A549 (cell line): ENCODE measurements at regions not wholly inside any gene's neighbourhood (a gene's known extent, or its start where the extent isn't known, plus 50 kb on each side); places are given as distances from the start of the nearest gene placed in this dataset.

Experiments used
- ATAC-seq, 2 experiments: fragments of 200-7000 bp in 1 of 2; fragments of >200 bp in 1 of 2; cut with Nextera tagmentation in 1 of 2; cut with Tn5 transposase in 1 of 2; 3 replicates each; pipeline versions ENCODE4 v1.8.0 to v1.9.1; 2018 to 2020; ENCODE audit warnings: mild to moderate bottlenecking in 1 of 2, moderate library complexity in 1 of 2
- CTCF ChIA-PET: fragments of 300-600 bp; sonication (Branson Sonifier 250); formaldehyde crosslinking; extraction: SDS; loops from one replicate; lab custom pipeline; 2021; ENCODE audit warnings: antibody characterized with exemption, inconsistent platforms; lab: Yijun Ruan, JAX
- POLR2A ChIA-PET: fragments of 350-600 bp; formaldehyde crosslinking; extraction: SDS; loops from one replicate; lab custom pipeline; 2021; ENCODE audit warnings: antibody characterized with exemption, inconsistent platforms; lab: Yijun Ruan, JAX
- DNase-seq, 2 experiments: peaks; one replicate each; pipeline versions ENCODE4 v3.0.0 to v3.0.0-alpha.2; 2011 to 2016; ENCODE audit warnings: low read depth in 1 of 2, low spot score in 1 of 2
- FAIRE-seq: peaks from 2 replicates; lab custom pipeline; 2011; peaks lifted over from hg19 to GRCh38; lab: Jason Lieb, UNC
- H3K27ac ChIP-seq, 2 experiments: fragments of >200 bp; sonication (Bioruptor Twin); formaldehyde crosslinking; 3 replicates each; pipeline ENCODE4 v1.5.1; 2016 to 2017
- H3K4me1 ChIP-seq: fragments of >200 bp; sonication (Bioruptor Twin); formaldehyde crosslinking; 3 replicates; pipeline ENCODE4 v1.6.1; 2016
- H3K4me2 ChIP-seq: fragments of >200 bp; sonication (Bioruptor Twin); formaldehyde crosslinking; 3 replicates; pipeline ENCODE4 v1.6.1; 2016
- H3K4me3 ChIP-seq: fragments of >200 bp; sonication (Bioruptor Twin); formaldehyde crosslinking; 3 replicates; pipeline ENCODE4 v1.5.1; 2016
- H3K9me3 ChIP-seq: fragments of >200 bp; sonication (Bioruptor Twin); formaldehyde crosslinking; 3 replicates; pipeline ENCODE4 v1.6.1; 2016
- CBX2 ChIP-seq: fragments of 200-600 bp; sonication (generic); IDR thresholded peaks from 2 replicates; pipeline ENCODE4 v1.6.1; 2016; ENCODE audit warnings: low read depth, mild to moderate bottlenecking, borderline replicate concordance
- CBX8 ChIP-seq: fragments of 200-600 bp; sonication (generic); IDR thresholded peaks from 2 replicates; pipeline ENCODE4 v1.6.1; 2016
- CHD4 ChIP-seq: fragments of 200-600 bp; sonication (generic); IDR thresholded peaks from 2 replicates; pipeline ENCODE4 v1.6.1; 2016; ENCODE audit warnings: antibody characterized with exemption, mild to moderate bottlenecking, borderline replicate concordance
- EP300 ChIP-seq, 2 experiments: fragments of >200 bp; sonication (Bioruptor Twin); formaldehyde crosslinking; IDR thresholded peaks; 2 replicates in 1 of 2; 3 replicates in 1 of 2; pipeline ENCODE4 v1.6.1; 2016 to 2017
- FOSL2 ChIP-seq, 2 experiments: fragments of 450-650 bp in 1 of 2; fragments of >200 bp in 1 of 2; sonication (Bioruptor Twin) in 1 of 2; formaldehyde crosslinking; IDR thresholded peaks; 2 replicates each; pipeline versions ENCODE4 v1.5.0 to v1.6.1; 2016 to 2020; ENCODE audit warnings: mild to moderate bottlenecking in 1 of 2, moderate library complexity in 1 of 2
- FOXS1 ChIP-seq: fragments of 250-450 bp; sonication (Bioruptor Pico); IDR thresholded peaks from 2 replicates; pipeline ENCODE4 v1.5.0; 2020; ENCODE audit warnings: mild to moderate bottlenecking, moderate library complexity
- GATA3 ChIP-seq: IDR thresholded peaks from 2 replicates; pipeline ENCODE4 v1.6.1; 2012; ENCODE audit warnings: borderline replicate concordance
- HDAC2 ChIP-seq: fragments of 200-600 bp; sonication (generic); IDR thresholded peaks from 2 replicates; pipeline ENCODE4 v1.6.1; 2016
- HEYL ChIP-seq: fragments of 250-450 bp; sonication (Bioruptor Pico); IDR thresholded peaks from 2 replicates; pipeline ENCODE4 v1.8.0; 2021; ENCODE audit warnings: mild to moderate bottlenecking, moderate library complexity
- HOXB13 ChIP-seq: fragments of 250-450 bp; sonication (Bioruptor Pico); IDR thresholded peaks from 2 replicates; pipeline ENCODE4 v1.5.0; 2020; ENCODE audit warnings: low read depth, mild to moderate bottlenecking, moderate library complexity
- HOXB5 ChIP-seq: fragments of 250-450 bp; sonication (Bioruptor Pico); IDR thresholded peaks from 2 replicates; pipeline ENCODE4 v1.5.0; 2020; ENCODE audit warnings: mild to moderate bottlenecking, moderate library complexity
- MYC ChIP-seq: IDR thresholded peaks from 2 replicates; pipeline ENCODE4 v1.6.1; 2012; ENCODE audit warnings: mild to moderate bottlenecking, inconsistent platforms, low read length, improper control_type of control experiment, borderline replicate concordance
- NPAS2 ChIP-seq: fragments of 250-450 bp; sonication (Bioruptor Pico); IDR thresholded peaks from 2 replicates; pipeline ENCODE4 v1.8.0; 2022; ENCODE audit warnings: mild to moderate bottlenecking, moderate library complexity, borderline replicate concordance
- RAD21 ChIP-seq, 2 experiments: fragments of >200 bp in 1 of 2; sonication (Bioruptor Twin) in 1 of 2; formaldehyde crosslinking in 1 of 2; IDR thresholded peaks in 1 of 2; conservative IDR thresholded peaks in 1 of 2; 2 replicates in 1 of 2; 3 replicates in 1 of 2; pipeline ENCODE4 v1.6.1; 2012 to 2018; ENCODE audit warnings: inconsistent platforms in 1 of 2
- RCOR1 ChIP-seq: fragments of 150-350 bp; IDR thresholded peaks from 2 replicates; pipeline ENCODE4 v1.6.1; 2014; ENCODE audit warnings: antibody characterized with exemption, low read length, low read depth
- RFX5 ChIP-seq: fragments of 450-650 bp; IDR thresholded peaks from 2 replicates; pipeline ENCODE4 v1.7.1; 2014; ENCODE audit warnings: antibody characterized with exemption, mild to moderate bottlenecking, moderate library complexity
- RNF2 ChIP-seq: fragments of 200-600 bp; sonication (generic); IDR thresholded peaks from 2 replicates; pipeline ENCODE4 v1.6.1; 2016; ENCODE audit warnings: low read depth, mild to moderate bottlenecking, antibody characterized with exemption, moderate library complexity, borderline replicate concordance
- TFCP2L1 ChIP-seq: fragments of 250-450 bp; sonication (Bioruptor Pico); IDR thresholded peaks from 2 replicates; pipeline ENCODE4 v1.5.0; 2021; ENCODE audit warnings: mild to moderate bottlenecking
- TP53 ChIP-seq: fragments of 250-450 bp; sonication (Bioruptor Pico); IDR thresholded peaks from 2 replicates; pipeline ENCODE4 v1.5.0; 2021; ENCODE audit warnings: mild to moderate bottlenecking, moderate library complexity
- ZFP36 ChIP-seq: fragments of 450-650 bp; IDR thresholded peaks from 2 replicates; pipeline ENCODE4 v1.6.1; 2014; ENCODE audit warnings: borderline replicate concordance; ENCODE audit not compliant: partially characterized antibody
- ZNF302 ChIP-seq: fragments of 250-450 bp; sonication (Bioruptor Pico); IDR thresholded peaks from 2 replicates; pipeline ENCODE4 v1.9.0; 2021; ENCODE audit warnings: inconsistent platforms, mild to moderate bottlenecking, moderate library complexity
- ZSCAN20 ChIP-seq: fragments of 250-450 bp; sonication (Bioruptor Pico); IDR thresholded peaks from 2 replicates; pipeline ENCODE4 v1.8.0; 2022; ENCODE audit warnings: mild to moderate bottlenecking, moderate library complexity
- WGBS: methylation state at CpG from one replicate; pipeline ENCODE4 v1.1.6; 2017; ENCODE audit errors: missing lambda C conversion rate; 5-methylcytosine and 5-hydroxymethylcytosine counted together
- TF ChIP-seq, protein P1 (sequence below): IDR thresholded peaks from 2 replicates; pipeline ENCODE4 v1.6.1; 2012
- TF ChIP-seq, protein P2 (sequence below): fragments of 250-450 bp; sonication (Bioruptor Pico); IDR thresholded peaks from 2 replicates; pipeline ENCODE4 v1.5.0; 2021; ENCODE audit warnings: mild to moderate bottlenecking, moderate library complexity, borderline replicate concordance
- TF ChIP-seq, protein P3 (sequence below): fragments of 450-650 bp; IDR thresholded peaks from 2 replicates; pipeline ENCODE4 v1.6.1; 2014; ENCODE audit warnings: antibody characterized with exemption
- TF ChIP-seq, protein P4 (sequence below): fragments of >200 bp; sonication (Bioruptor Twin); formaldehyde crosslinking; IDR thresholded peaks from 2 replicates; pipeline ENCODE4 v1.6.1; 2016

DNA sequence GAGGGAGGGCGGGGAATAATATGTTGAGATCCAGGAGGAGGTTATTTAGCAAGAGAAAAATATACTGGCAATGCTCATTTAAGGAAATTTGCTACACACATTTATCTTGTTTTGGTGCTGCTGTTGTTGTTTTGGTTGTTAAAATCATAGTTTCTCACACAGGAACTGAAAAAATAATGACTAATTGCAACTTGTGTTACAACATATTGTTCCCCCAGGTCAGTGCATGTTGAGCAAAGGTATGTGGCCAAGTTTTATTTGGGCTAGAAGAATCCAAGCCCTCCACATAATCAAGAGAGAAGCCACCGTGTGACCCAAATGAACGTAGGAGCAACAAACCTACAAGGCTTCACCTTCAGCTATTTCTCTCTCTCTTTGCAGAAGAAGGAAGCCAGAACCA lies 220.3 kb upstream of the DAPK1 start:
- ATAC-seq, result no peak

DNA sequence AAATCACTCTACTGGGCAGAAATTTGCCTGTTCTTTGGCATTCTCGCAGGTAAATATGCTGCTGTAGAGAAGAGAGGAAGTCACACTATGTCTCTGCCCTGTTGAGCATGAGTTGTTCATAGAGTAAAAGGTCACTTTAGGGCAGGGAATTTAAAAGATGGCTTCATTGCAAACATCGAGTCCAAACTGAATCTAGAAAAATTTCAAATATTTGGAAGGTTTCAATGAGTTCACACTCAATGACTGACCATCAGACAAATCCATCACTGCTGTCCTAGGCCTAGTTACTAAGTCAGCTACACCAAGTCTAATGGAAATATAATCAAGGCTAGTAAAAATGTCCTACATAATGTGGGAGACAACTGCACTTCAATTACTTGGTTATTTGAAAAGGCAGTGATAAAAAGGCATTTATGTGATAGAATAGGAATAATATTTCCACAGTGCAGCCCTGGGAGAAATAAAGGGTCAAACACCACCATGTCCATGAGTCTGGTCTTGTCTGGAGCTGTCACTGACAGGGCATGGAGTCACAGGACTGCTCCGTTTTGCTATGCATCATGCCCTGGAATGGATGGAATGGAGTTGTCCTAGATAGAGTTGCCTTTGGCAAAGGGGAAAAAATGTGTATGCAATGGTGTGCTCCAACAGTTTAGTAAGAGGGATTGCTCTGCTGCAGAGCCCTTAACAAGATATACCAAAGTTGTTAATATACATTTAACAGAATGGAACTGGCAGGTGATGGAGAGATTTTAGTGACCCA lies 218.5 kb upstream of the DAPK1 start:
- Histone ChIP-seq H3K27ac (no peak overlapping the region), H3K9me3 (no peaks in the 10 kb centered on the region), H3K4me2 (no peak overlapping the region), H3K4me1 (no peaks in the 10 kb centered on the region), H3K4me3 (no peak overlapping the region)
- TF ChIP-seq MYC (no peak), NPAS2 (no peak), RCOR1 (no peak), CHD4 (no peak), HEYL (no peak), TP53 (CRISPR knock-in tag) (no peak), TFCP2L1 (CRISPR knock-in tag) (no peak), FOXS1 (CRISPR knock-in tag) (no peak), HOXB13 (CRISPR knock-in tag) (no peak), CBX8 (no peak)
- TF ChIP-seq, protein P1, sequence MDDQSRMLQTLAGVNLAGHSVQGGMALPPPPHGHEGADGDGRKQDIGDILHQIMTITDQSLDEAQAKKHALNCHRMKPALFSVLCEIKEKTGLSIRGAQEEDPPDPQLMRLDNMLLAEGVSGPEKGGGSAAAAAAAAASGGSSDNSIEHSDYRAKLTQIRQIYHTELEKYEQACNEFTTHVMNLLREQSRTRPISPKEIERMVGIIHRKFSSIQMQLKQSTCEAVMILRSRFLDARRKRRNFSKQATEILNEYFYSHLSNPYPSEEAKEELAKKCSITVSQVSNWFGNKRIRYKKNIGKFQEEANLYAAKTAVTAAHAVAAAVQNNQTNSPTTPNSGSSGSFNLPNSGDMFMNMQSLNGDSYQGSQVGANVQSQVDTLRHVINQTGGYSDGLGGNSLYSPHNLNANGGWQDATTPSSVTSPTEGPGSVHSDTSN, result no peak
- TF ChIP-seq, protein P2, sequence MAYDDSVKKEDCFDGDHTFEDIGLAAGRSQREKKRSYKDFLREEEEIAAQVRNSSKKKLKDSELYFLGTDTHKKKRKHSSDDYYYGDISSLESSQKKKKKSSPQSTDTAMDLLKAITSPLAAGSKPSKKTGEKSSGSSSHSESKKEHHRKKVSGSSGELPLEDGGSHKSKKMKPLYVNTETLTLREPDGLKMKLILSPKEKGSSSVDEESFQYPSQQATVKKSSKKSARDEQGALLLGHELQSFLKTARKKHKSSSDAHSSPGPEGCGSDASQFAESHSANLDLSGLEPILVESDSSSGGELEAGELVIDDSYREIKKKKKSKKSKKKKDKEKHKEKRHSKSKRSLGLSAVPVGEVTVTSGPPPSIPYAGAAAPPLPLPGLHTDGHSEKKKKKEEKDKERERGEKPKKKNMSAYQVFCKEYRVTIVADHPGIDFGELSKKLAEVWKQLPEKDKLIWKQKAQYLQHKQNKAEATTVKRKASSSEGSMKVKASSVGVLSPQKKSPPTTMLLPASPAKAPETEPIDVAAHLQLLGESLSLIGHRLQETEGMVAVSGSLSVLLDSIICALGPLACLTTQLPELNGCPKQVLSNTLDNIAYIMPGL (CRISPR knock-in tag), result no peak
- WGBS, result 2% methylated on average over 3 of the region's 3 CpGs
- no peak for ATAC-seq
- no peak for DNase-seq
- ChIA-PET POLR2A (no interaction called here), CTCF (no interaction called here)
- no peak for FAIRE-seq

More for the DNA sequence above, 220.3 kb upstream of the DAPK1 start:
- TF ChIP-seq EP300 (IDR thresholded peaks at IDR 0.05), result no peak
- FAIRE-seq (no peak), DNase-seq (no peak)
- no peaks in the 10 kb centered on the region for H3K9me3 ChIP-seq
- no peaks in the 10 kb centered on the region for H3K4me1 ChIP-seq
- 59% methylated on average over 3 of the region's 3 CpGs for WGBS
- CTCF ChIA-PET, result no interaction called here
- H3K4me2 ChIP-seq, result no peak overlapping the region
- no peak overlapping the region for H3K27ac ChIP-seq
- no peak overlapping the region for H3K4me3 ChIP-seq
- POLR2A ChIA-PET, result no interaction called here

DNA sequence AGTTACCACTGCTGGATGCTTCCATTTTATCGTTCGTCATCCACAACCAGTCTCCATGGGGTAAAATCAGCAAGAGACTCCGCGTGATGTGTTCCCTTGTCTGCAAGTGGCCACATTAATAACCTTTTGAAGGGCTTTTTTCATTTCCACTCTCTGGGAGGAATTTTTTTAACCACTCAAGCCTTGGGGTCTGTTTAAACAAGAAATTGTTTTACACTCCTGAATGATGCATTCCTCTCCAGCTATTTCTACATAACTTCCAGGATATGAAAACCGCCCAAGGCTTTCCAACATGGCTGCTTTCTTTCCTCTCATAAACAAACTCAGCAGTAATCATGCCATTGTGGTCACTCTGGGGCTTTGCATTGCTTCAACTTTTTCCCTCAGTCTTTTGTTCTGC lies 217.2 kb upstream of the DAPK1 start:
- H3K4me3 ChIP-seq, result no peak overlapping the region
- no peaks in the 10 kb centered on the region for H3K4me1 ChIP-seq
- ATAC-seq, result no peak
- TF ChIP-seq HOXB5 (CRISPR knock-in tag) (no peak), HEYL (no peak), FOSL2 (IDR thresholded peaks at IDR 0.05) (no peak), FOSL2 (CRISPR knock-in tag; IDR thresholded peaks at IDR 0.05) (no peak)
- TF ChIP-seq, protein P3, sequence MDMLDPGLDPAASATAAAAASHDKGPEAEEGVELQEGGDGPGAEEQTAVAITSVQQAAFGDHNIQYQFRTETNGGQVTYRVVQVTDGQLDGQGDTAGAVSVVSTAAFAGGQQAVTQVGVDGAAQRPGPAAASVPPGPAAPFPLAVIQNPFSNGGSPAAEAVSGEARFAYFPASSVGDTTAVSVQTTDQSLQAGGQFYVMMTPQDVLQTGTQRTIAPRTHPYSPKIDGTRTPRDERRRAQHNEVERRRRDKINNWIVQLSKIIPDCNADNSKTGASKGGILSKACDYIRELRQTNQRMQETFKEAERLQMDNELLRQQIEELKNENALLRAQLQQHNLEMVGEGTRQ, result no peak
- no peak for FAIRE-seq
- ChIA-PET POLR2A (no interaction called here), CTCF (no interaction called here)
- WGBS, result 28% methylated on average over 5 of the region's 5 CpGs
- no peak overlapping the region for H3K27ac ChIP-seq
- no peak overlapping the region for H3K4me2 ChIP-seq
- no peak for DNase-seq
- no peaks in the 10 kb centered on the region for H3K9me3 ChIP-seq

DNA sequence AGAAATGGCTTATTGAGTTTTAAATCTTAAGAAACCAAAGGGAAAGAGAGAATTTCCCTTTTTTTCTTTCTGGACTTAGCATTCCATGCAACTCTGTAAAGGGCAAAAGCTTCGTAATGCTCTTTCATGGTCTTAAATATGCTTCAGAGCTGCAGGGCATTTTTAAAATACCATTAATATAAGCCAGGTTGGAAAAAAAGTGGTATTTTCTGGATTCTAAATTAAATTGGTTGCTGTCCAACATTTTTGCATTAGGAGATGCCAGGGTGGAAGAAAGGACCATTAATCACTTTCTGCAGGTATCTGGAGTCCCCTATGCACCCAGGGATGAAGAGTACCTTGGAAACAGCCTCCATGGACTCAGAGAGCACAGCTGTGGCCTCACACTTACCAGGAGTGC lies 215.1 kb upstream of the DAPK1 start:
- Histone ChIP-seq H3K9me3 (no peaks in the 10 kb centered on the region), H3K4me1 (no peaks in the 10 kb centered on the region), H3K4me3 (no peak overlapping the region), H3K27ac (no peak overlapping the region), H3K4me2 (no peak overlapping the region)
- DNase-seq (no peak), FAIRE-seq (no peak), ATAC-seq (no peak)
- ChIA-PET CTCF (no interaction called here), POLR2A (no interaction called here)
- 32% methylated on average over 1 of the region's 1 CpG for whole genome bisulfite sequencing
- TF ChIP-seq HOXB13 (CRISPR knock-in tag), result no peak
- TF ChIP-seq RAD21 (conservative IDR thresholded peaks at IDR 0.05 in 1 of 2, IDR thresholded peaks at IDR 0.05 in 1 of 2), result no peak
- no peak for TF ChIP-seq HDAC2
- no peak for TF ChIP-seq RFX5
- TF ChIP-seq, protein P4, sequence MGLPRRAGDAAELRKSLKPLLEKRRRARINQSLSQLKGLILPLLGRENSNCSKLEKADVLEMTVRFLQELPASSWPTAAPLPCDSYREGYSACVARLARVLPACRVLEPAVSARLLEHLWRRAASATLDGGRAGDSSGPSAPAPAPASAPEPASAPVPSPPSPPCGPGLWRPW, result no peak
- TF ChIP-seq CBX2, result no peak
- no peak for TF ChIP-seq RNF2
- TF ChIP-seq ZFP36, result no peak
- no peak for TF ChIP-seq GATA3
- no peak for TF ChIP-seq ZSCAN20 (CRISPR knock-in tag)
- no peak for TF ChIP-seq RCOR1
- no peak for TF ChIP-seq ZNF302 (CRISPR knock-in tag)
- TF ChIP-seq HOXB5 (CRISPR knock-in tag), result no peak
- TF ChIP-seq, protein P1, result no peak
